ENCODE measurements at regions not wholly inside any gene's neighbourhood (a gene's known extent, or its start where the extent isn't known, plus 50 kb on each side); places are given as distances from the start of the nearest gene placed in this dataset.
"Not testable (repeated sequence)": the region's sequence is repeated elsewhere in the genome, so short reads cannot be mapped to it uniquely, and the experiment has no call there.

GRCh38 chr12:63450816-63451215 is 217.5 kb downstream of the DPY19L2 start:
- no peak for TF ChIP-seq POLR2AphosphoS5 (IDR thresholded peaks at IDR 0.05)
- no peak for TF ChIP-seq POLR2A (IDR thresholded peaks at IDR 0.05)
- no peak for TF ChIP-seq EP300 (IDR thresholded peaks at IDR 0.05)
- no peak for TF ChIP-seq CTCF (IDR thresholded peaks at IDR 0.05)
- Histone ChIP-seq H3K9me3 (no peaks in the 10 kb centered on the region), H3K4me1 (no peaks in the 10 kb centered on the region), H3K27ac (no peak overlapping the region), H3K4me3 (no peak overlapping the region), H3K36me3 (no peaks in the 10 kb centered on the region), H3K27me3 (no peaks in the 10 kb centered on the region)
- DNase-seq (ENCODE audit: low spot score in 2 of 2) = no peak
- WGBS = 64% methylated on average over 2 of the region's 2 CpGs

GRCh38 chr12:63450334-63450733 is 218.0 kb downstream of the DPY19L2 start:
- Histone ChIP-seq H3K4me1 (no peaks in the 10 kb centered on the region), H3K27ac (no peak overlapping the region), H3K4me3 (no peak overlapping the region), H3K36me3 (no peaks in the 10 kb centered on the region), H3K9me3 (no peaks in the 10 kb centered on the region), H3K27me3 (no peaks in the 10 kb centered on the region)
- no peak for DNase-seq (ENCODE audit: low spot score in 2 of 2)
- WGBS = 95% methylated on average over 1 of the region's 1 CpG
- TF ChIP-seq POLR2A (IDR thresholded peaks at IDR 0.05) (no peak), CTCF (IDR thresholded peaks at IDR 0.05) (no peak)

DNA sequence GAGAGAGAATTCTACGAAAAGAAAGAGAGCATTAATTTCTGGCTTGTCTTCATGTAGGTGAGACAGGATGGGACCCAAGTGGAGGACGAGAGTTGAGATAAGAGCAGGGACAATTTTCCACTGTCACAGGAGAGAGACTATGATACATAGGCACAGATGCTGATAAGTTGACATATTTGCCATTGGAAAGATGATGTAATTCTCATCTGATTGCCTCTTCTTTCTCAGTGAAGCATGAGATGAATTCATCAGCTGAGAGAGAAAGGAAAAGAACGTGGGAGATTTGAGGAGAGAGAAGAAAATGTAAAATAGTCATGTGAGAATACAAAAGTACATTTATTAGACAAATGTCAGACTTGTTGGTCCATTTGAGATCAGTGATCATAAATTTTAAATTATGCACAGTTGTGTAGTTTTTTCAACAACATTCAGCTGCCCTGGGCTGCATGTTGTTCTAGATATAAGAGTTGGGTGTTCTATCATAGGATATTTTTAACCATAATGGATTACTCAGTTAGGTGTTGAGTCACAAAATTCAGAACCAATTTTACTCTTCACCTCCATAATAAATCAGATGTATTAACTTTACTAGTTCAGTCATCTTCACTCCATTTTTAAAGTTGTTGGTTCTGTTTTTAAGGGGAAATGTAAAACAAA is 222.9 kb downstream of the DPY19L2 start:
- Histone ChIP-seq H3K9me3 (no peaks in the 10 kb centered on the region), H3K36me3 (no peaks in the 10 kb centered on the region), H3K4me1 (no peaks in the 10 kb centered on the region), H3K4me3 (no peak overlapping the region), H3K27me3 (no peaks in the 10 kb centered on the region), H3K27ac (no peak overlapping the region)
- DNase-seq (ENCODE audit: low spot score in 2 of 2) = no peak
- no peak for TF ChIP-seq POLR2AphosphoS5 (IDR thresholded peaks at IDR 0.05)
- no peak for TF ChIP-seq POLR2A (IDR thresholded peaks at IDR 0.05)
- TF ChIP-seq EP300 (IDR thresholded peaks at IDR 0.05) = no peak
- no peak for TF ChIP-seq CTCF (IDR thresholded peaks at IDR 0.05)
- WGBS = 67% methylated on average over 3 of the region's 3 CpGs

DNA sequence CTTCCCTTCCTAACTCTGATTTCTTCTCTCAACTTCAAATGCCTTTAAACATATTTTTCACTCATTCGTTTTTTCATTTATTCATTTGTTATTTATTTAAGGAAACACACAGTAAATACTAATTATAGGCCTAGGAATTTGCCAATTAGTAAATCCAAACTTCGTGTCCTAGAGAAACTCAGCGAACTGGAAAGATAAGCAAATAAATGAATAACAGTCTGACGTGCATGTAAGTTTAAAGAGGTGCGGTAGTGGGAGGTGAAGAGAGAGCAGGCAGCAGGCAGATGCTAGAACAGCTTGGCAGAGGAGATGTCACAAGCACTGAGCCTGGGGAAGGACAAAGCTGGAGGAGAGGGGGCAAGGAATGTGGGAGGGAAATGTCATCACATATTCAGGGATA is 228.2 kb downstream of the DPY19L2 start:
- no peaks in the 10 kb centered on the region for H3K4me1 ChIP-seq
- no peak overlapping the region for H3K27ac ChIP-seq
- no peak for DNase-seq (ENCODE audit: low spot score in 2 of 2)
- no peaks in the 10 kb centered on the region for H3K27me3 ChIP-seq
- no peaks in the 10 kb centered on the region for H3K36me3 ChIP-seq
- TF ChIP-seq POLR2A (IDR thresholded peaks at IDR 0.05) = no peak
- no peak for TF ChIP-seq CTCF (IDR thresholded peaks at IDR 0.05)
- no peak for TF ChIP-seq EP300 (IDR thresholded peaks at IDR 0.05)
- no peak for TF ChIP-seq POLR2AphosphoS5 (IDR thresholded peaks at IDR 0.05)
- H3K4me3 ChIP-seq = no peak overlapping the region
- H3K9me3 ChIP-seq = no peaks in the 10 kb centered on the region
- 44% methylated on average over 5 of the region's 5 CpGs for WGBS

DNA sequence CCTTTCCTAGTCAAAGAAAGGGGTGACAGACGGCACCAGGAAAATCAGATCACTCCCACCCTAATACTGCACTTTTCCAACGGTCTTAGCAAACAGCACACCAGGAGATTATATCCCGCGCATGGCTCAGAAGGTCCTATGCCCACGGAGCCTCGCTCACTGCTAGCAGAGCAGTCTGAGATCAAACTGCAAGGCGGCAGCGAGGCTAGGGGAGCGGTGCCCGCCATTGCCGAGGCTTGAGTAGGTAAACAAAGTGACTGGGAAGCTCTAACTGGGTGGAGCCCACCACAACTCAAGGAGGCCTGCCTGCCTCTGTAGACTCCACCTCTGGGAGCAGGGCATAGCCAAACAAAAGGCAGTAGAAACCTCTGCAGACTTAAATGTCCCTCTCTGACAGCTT is 233.9 kb downstream of the DPY19L2 start:
- not testable (repeated sequence) for DNase-seq (ENCODE audit: low spot score in 2 of 2); H3K27me3 ChIP-seq; H3K4me1 ChIP-seq; H3K36me3 ChIP-seq; H3K4me3 ChIP-seq; H3K9me3 ChIP-seq; H3K27ac ChIP-seq
- 94% methylated on average over 11 of the region's 11 CpGs for WGBS

GRCh38 chr12:63427969-63428368 is 240.3 kb downstream of the DPY19L2 start:
- not testable (repeated sequence) for H3K36me3 ChIP-seq; H3K9me3 ChIP-seq; H3K4me3 ChIP-seq; H3K27me3 ChIP-seq; H3K27ac ChIP-seq; DNase-seq (ENCODE audit: low spot score in 2 of 2); H3K4me1 ChIP-seq

- H3K27me3 ChIP-seq; H3K36me3 ChIP-seq; H3K9me3 ChIP-seq; H3K4me1 ChIP-seq; DNase-seq (ENCODE audit: low spot score in 2 of 2); H3K27ac ChIP-seq; H3K4me3 ChIP-seq: not testable (repeated sequence)
- 83% methylated on average over 2 of the region's 2 CpGs for WGBS
Measured at GRCh38 chr12:63427029-63427428, 241.3 kb downstream of the DPY19L2 start.

Data from suprapubic skin (tissue), 4 donors.